Erythroblast (primary cell): ENCODE measurements at regions not wholly inside any gene's neighbourhood (a gene's known extent, or its start where the extent isn't known, plus 50 kb on each side); places are given as distances from the start of the nearest gene placed in this dataset.

ENCODE experiments used
- DNase-seq, 2 experiments: peaks; one replicate each; lab custom pipeline; 2025; lab: John Stamatoyannopoulos, UW
- GATA1 ChIP-seq: IDR thresholded peaks from 2 replicates; pipeline ENCODE4 v1.6.1; 2011; ENCODE audit warnings: low read depth, mild to moderate bottlenecking, control low read depth, low read length, moderate library complexity
- POLR2A ChIP-seq: IDR thresholded peaks from 2 replicates; pipeline ENCODE4 v1.6.1; 2011; ENCODE audit warnings: mild to moderate bottlenecking, low read length

- no peak for DNase-seq
- no peak for TF ChIP-seq POLR2A
Measured at GRCh38 chr6:133583907-133584427, 304.9 kb upstream of the TCF21 start.

- no peak for DNase-seq
- no peak for TF ChIP-seq POLR2A
- TF ChIP-seq GATA1: no peak
Measured at GRCh38 chr6:133584823-133585222, 304.1 kb upstream of the TCF21 start.

- DNase-seq: no peak
- TF ChIP-seq GATA1: no peak
- TF ChIP-seq POLR2A: no peak
Measured at GRCh38 chr6:133585978-133586377, 302.9 kb upstream of the TCF21 start.

- no peak for DNase-seq
Measured at GRCh38 chr6:133587546-133588160, 301.3 kb upstream of the TCF21 start.

GRCh38 chr6:133590196-133590595 is 298.7 kb upstream of the TCF21 start:
- TF ChIP-seq POLR2A (no peak), GATA1 (no peak)
- no peak for DNase-seq

More at GRCh38 chr6:133587546-133588160, 301.3 kb upstream of the TCF21 start:
- no peak for TF ChIP-seq POLR2A
- no peak for TF ChIP-seq GATA1

- peak in 1 of 2 experiments; percentile 11 for DNase-seq
- TF ChIP-seq GATA1 (no peak), POLR2A (no peak)
Measured at GRCh38 chr6:133590814-133591213, 298.1 kb upstream of the TCF21 start.

- TF ChIP-seq GATA1: no peak
- no peak for TF ChIP-seq POLR2A
Measured at GRCh38 chr6:133591275-133591674, 297.6 kb upstream of the TCF21 start.

GRCh38 chr6:133594652-133595110 is 294.2 kb upstream of the TCF21 start:
- DNase-seq: no peak

More at GRCh38 chr6:133591275-133591674, 297.6 kb upstream of the TCF21 start:
- DNase-seq: no peak

GRCh38 chr6:133595111-133595761 is 293.7 kb upstream of the TCF21 start:
- DNase-seq: no peak
- TF ChIP-seq POLR2A: no peak
- TF ChIP-seq GATA1: no peak

More at GRCh38 chr6:133594652-133595110, 294.2 kb upstream of the TCF21 start:
- no peak for TF ChIP-seq GATA1
- TF ChIP-seq POLR2A: no peak

GRCh38 chr6:133606852-133607251 is 282.1 kb upstream of the TCF21 start:
- DNase-seq: no peak
- no peak for TF ChIP-seq POLR2A
- no peak for TF ChIP-seq GATA1

- TF ChIP-seq POLR2A (no peak), GATA1 (no peak)
- no peak for DNase-seq
Measured at GRCh38 chr6:133608620-133609019, 280.3 kb upstream of the TCF21 start.

GRCh38 chr6:133609415-133610226 is 279.3 kb upstream of the TCF21 start:
- no peak for DNase-seq
- TF ChIP-seq GATA1: no peak
- no peak for TF ChIP-seq POLR2A

GRCh38 chr6:133610227-133610840 is 278.6 kb upstream of the TCF21 start:
- no peak for TF ChIP-seq GATA1
- TF ChIP-seq POLR2A: no peak
- no peak for DNase-seq

GRCh38 chr6:133610971-133611370 is 277.9 kb upstream of the TCF21 start:
- no peak for TF ChIP-seq POLR2A
- TF ChIP-seq GATA1: no peak

GRCh38 chr6:133612459-133612858 is 276.5 kb upstream of the TCF21 start:
- TF ChIP-seq GATA1 (no peak), POLR2A (no peak)
- no peak for DNase-seq

More at GRCh38 chr6:133610971-133611370, 277.9 kb upstream of the TCF21 start:
- DNase-seq: no peak
